HepG2 (cell line): ENCODE measurements at regions not wholly inside any gene's neighbourhood (a gene's known extent, or its start where the extent isn't known, plus 50 kb on each side); places are given as distances from the start of the nearest gene placed in this dataset.

Experiments used
- ATAC-seq: fragments of 200-7000 bp; cut with Tn5 transposase; 3 replicates; pipeline ENCODE4 v1.9.1; 2020; ENCODE audit warnings: mild to moderate bottlenecking, moderate library complexity
- BruUV-seq: library from RNA; stranded (reverse); fragments of 400-500 nt; replicated peaks from 2 replicates; lab custom pipeline; 2021; lab: Mats Ljungman, UMichigan
- CTCF ChIA-PET: fragments of 300-600 bp; formaldehyde crosslinking; extraction: SDS; loops from one replicate; lab custom pipeline; 2021; ENCODE audit warnings: low total read pairs, inconsistent platforms, low intra/inter-chr PET ratio; lab: Yijun Ruan, JAX
- POLR2A ChIA-PET: fragments of 350-600 bp; sonication (Branson Sonifier 250); formaldehyde crosslinking; loops from one replicate; lab custom pipeline; 2020; ENCODE audit warnings: antibody characterized with exemption, inconsistent platforms; lab: Yijun Ruan, JAX
- DNase-seq: peaks from one replicate; pipeline ENCODE4 v3.0.0-alpha.2; 2015; ENCODE audit warnings: low spot score
- FAIRE-seq: peaks from 3 replicates; lab custom pipeline; 2011; peaks lifted over from hg19 to GRCh38; lab: Jason Lieb, UNC
- H2AFZ ChIP-seq: one replicate; pipeline ENCODE4 v1.6.1; 2011; ENCODE audit warnings: low read length, inconsistent platforms
- H3K27ac ChIP-seq: fragments of 300-600 bp; 3 replicates; pipeline ENCODE4 v1.8.0; 2011; ENCODE audit warnings: mixed run types, mild to moderate bottlenecking, mixed read lengths, low read length, inconsistent platforms; ENCODE audit not compliant: insufficient read depth; ENCODE audit errors: extremely low read length
- H3K27me3 ChIP-seq, 2 experiments: fragments of 200-600 bp in 1 of 2; 2 replicates in 1 of 2; 3 replicates in 1 of 2; pipeline versions ENCODE4 v1.6.0 to v1.8.0; 2011; ENCODE audit warnings: low read length in 2 of 2, mild to moderate bottlenecking in 2 of 2, moderate library complexity in 2 of 2, inconsistent platforms in 1 of 2; ENCODE audit not compliant: insufficient read depth in 2 of 2, control insufficient read depth in 1 of 2
- H3K36me3 ChIP-seq, 2 experiments: fragments of 200-600 bp in 1 of 2; replicated peaks in 1 of 2; 2 replicates in 1 of 2; 3 replicates in 1 of 2; pipeline versions ENCODE4 v1.5.1 to v1.8.0; 2011; ENCODE audit warnings: low read length in 2 of 2, inconsistent platforms in 1 of 2; ENCODE audit not compliant: insufficient read depth in 2 of 2, control insufficient read depth in 1 of 2
- H3K4me1 ChIP-seq: 2 replicates; pipeline ENCODE4 v1.5.1; 2012; ENCODE audit warnings: low read length, inconsistent platforms; ENCODE audit not compliant: insufficient read depth
- H3K4me2 ChIP-seq: 2 replicates; pipeline ENCODE4 v1.6.0; 2011; ENCODE audit warnings: low read depth, low read length, inconsistent platforms
- H3K4me3 ChIP-seq, 3 experiments: fragments of 200-600 bp in 1 of 3; sonication (generic), shearing (Covaris generic) in 1 of 3; replicated peaks in 1 of 3; 2 replicates each; pipeline ENCODE4 v1.5.1; 2011 to 2016; ENCODE audit warnings: low read length in 3 of 3, inconsistent platforms in 2 of 3, low read depth in 2 of 3, mild to moderate bottlenecking in 2 of 3, control low read depth in 1 of 3, mixed read lengths in 1 of 3; ENCODE audit not compliant: insufficient read depth in 1 of 3
- H3K79me2 ChIP-seq: one replicate; pipeline ENCODE4 v1.6.1; 2011; ENCODE audit warnings: low read length, inconsistent platforms; ENCODE audit not compliant: insufficient read depth
- H3K9ac ChIP-seq: 2 replicates; pipeline ENCODE4 v1.6.0; 2011; ENCODE audit warnings: mild to moderate bottlenecking, low read depth, low read length, inconsistent platforms; ENCODE audit not compliant: insufficient read depth
- H3K9me3 ChIP-seq: 2 replicates; pipeline ENCODE4 v1.5.1; 2012; ENCODE audit warnings: mild to moderate bottlenecking, low read length
- H4K20me1 ChIP-seq: 2 replicates; pipeline ENCODE4 v1.6.0; 2011; ENCODE audit warnings: inconsistent platforms, mild to moderate bottlenecking, low read length, moderate library complexity; ENCODE audit not compliant: insufficient read depth
- PRPF4 ChIP-seq: fragments of 200-400 bp; formaldehyde crosslinking; IDR thresholded peaks from 2 replicates; pipeline ENCODE4 v1.6.1; 2016; ENCODE audit warnings: low read length, low read depth; ENCODE audit not compliant: poor library complexity, severe bottlenecking
- TAF15 ChIP-seq: fragments of 200-400 bp; formaldehyde crosslinking; IDR thresholded peaks from one replicate; pipeline ENCODE4 v1.6.1; 2018; ENCODE audit warnings: mild to moderate bottlenecking, low read depth, low read length; ENCODE audit not compliant: poor library complexity, severe bottlenecking
- ZNF615 ChIP-seq: sonication (generic); formaldehyde crosslinking; IDR thresholded peaks from 2 replicates; pipeline ENCODE4 v1.5.0; 2020; ENCODE audit warnings: mild to moderate bottlenecking, missing genetic modification reagents, borderline replicate concordance
- WGBS: methylation state at CpG from one replicate; pipeline ENCODE4 v1.1.6; 2017; ENCODE audit warnings: low lambda C conversion rate; 5-methylcytosine and 5-hydroxymethylcytosine counted together
- in situ Hi-C: cut with HindIII; loops from 2 replicates; pipeline ENCODE4 v1.10.0; 2017; ENCODE audit warnings: low pct_unique_long_range_greater_than_20kb; ENCODE audit not compliant: extremely low pct_ligation_motif_present
- intact Hi-C: fragments of 100-400 bp; cut with micrococcal nuclease; formaldehyde crosslinking; loops from one replicate; pipeline ENCODE4 v1.10.0; 2022; ENCODE audit not compliant: unreplicated experiment
- TF ChIP-seq, protein P1 (sequence below): fragments of 450-650 bp; IDR thresholded peaks from 2 replicates; pipeline ENCODE4 v1.6.1; 2016
- TF ChIP-seq, protein P2 (sequence below), 2 experiments: sonication (generic) in 1 of 2; formaldehyde crosslinking in 1 of 2; IDR thresholded peaks; 2 replicates each; pipeline versions ENCODE4 v1.6.1 to v1.9.0; 2014 to 2022; ENCODE audit warnings: antibody characterized with exemption in 1 of 2, borderline replicate concordance in 1 of 2, inconsistent platforms in 1 of 2, low read depth in 1 of 2, missing genetic modification reagents in 1 of 2

DNA sequence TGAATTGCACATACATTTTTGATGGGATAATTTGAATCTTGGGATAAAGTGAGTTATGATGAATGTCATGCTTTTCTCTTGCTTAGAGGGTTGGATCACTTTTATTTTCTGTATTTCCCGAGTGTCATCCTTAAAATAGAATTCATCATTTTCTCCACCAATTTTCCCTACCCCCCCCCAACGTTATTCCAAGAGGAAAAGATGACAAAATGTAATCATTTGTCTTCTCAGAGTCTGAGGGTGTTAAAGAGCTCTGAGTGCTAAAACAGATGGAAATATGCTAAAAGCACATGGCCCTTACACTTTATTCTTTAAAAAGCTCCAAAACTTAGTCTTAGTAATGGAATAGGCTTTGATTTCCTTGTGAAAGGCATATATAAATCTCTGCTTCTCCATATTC, 81.4 kb downstream of the CHRM3 start:
- Histone ChIP-seq H4K20me1 (no peaks in the 10 kb centered on the region), H3K79me2 (no peaks in the 10 kb centered on the region), H3K27ac (no peak overlapping the region), H3K9ac (no peak overlapping the region), H3K9me3 (peaks cover 68% of the 10 kb centered on the region), H2AFZ (no peak overlapping the region), H3K4me2 (no peak overlapping the region), H3K36me3 (no peaks in the 10 kb centered on the region), H3K4me1 (no peaks in the 10 kb centered on the region), H3K27me3 (no peaks in the 10 kb centered on the region), H3K4me3 (no peak overlapping the region)
- 0% methylated on average over 2 of the region's 2 CpGs for WGBS
- intact Hi-C loops: no loop called here
- in situ Hi-C loops: no loop called here
- FAIRE-seq (no peak), ATAC-seq (no peak), DNase-seq (no peak)
- POLR2A ChIA-PET: no interaction called here
- CTCF ChIA-PET: no interaction called here
- BruUV-seq: no TSS peak
- TF ChIP-seq TAF15 (no peak), ZNF615 (no peak), PRPF4 (no peak)
- TF ChIP-seq, protein P1, sequence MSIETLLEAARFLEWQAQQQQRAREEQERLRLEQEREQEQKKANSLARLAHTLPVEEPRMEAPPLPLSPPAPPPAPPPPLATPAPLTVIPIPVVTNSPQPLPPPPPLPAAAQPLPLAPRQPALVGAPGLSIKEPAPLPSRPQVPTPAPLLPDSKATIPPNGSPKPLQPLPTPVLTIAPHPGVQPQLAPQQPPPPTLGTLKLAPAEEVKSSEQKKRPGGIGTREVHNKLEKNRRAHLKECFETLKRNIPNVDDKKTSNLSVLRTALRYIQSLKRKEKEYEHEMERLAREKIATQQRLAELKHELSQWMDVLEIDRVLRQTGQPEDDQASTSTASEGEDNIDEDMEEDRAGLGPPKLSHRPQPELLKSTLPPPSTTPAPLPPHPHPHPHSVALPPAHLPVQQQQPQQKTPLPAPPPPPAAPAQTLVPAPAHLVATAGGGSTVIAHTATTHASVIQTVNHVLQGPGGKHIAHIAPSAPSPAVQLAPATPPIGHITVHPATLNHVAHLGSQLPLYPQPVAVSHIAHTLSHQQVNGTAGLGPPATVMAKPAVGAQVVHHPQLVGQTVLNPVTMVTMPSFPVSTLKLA: peak; percentile 44
- TF ChIP-seq, protein P2, sequence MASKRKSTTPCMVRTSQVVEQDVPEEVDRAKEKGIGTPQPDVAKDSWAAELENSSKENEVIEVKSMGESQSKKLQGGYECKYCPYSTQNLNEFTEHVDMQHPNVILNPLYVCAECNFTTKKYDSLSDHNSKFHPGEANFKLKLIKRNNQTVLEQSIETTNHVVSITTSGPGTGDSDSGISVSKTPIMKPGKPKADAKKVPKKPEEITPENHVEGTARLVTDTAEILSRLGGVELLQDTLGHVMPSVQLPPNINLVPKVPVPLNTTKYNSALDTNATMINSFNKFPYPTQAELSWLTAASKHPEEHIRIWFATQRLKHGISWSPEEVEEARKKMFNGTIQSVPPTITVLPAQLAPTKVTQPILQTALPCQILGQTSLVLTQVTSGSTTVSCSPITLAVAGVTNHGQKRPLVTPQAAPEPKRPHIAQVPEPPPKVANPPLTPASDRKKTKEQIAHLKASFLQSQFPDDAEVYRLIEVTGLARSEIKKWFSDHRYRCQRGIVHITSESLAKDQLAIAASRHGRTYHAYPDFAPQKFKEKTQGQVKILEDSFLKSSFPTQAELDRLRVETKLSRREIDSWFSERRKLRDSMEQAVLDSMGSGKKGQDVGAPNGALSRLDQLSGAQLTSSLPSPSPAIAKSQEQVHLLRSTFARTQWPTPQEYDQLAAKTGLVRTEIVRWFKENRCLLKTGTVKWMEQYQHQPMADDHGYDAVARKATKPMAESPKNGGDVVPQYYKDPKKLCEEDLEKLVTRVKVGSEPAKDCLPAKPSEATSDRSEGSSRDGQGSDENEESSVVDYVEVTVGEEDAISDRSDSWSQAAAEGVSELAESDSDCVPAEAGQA (IDR thresholded peaks at IDR 0.05; ENCODE audit: low read depth): no peak
- TF ChIP-seq, protein P2 (CRISPR knock-in tag; IDR thresholded peaks at IDR 0.05; ENCODE audit: borderline replicate concordance): no peak
